Tongue (tissue), 1 donor: ENCODE measurements at regions not wholly inside any gene's neighbourhood (a gene's known extent, or its start where the extent isn't known, plus 50 kb on each side); places are given as distances from the start of the nearest gene placed in this dataset.
"Not testable (repeated sequence)": the region's sequence is repeated elsewhere in the genome, so short reads cannot be mapped to it uniquely, and the experiment has no call there.

Source experiments
- DNase-seq: peaks from one replicate; pipeline ENCODE4 v3.0.0-alpha.2; 2015

GRCh38 chr2:163081754-163082153 lies 243.2 kb upstream of the KCNH7 start:
- DNase-seq, result no peak

GRCh38 chr2:163077241-163077640 lies 238.7 kb upstream of the KCNH7 start:
- DNase-seq, result no peak

- no peak for DNase-seq
Measured at GRCh38 chr2:163066085-163066484, 227.5 kb upstream of the KCNH7 start.

GRCh38 chr2:163062524-163062923 lies 224.0 kb upstream of the KCNH7 start:
- DNase-seq, result no peak

GRCh38 chr2:163046615-163047014 lies 208.0 kb upstream of the KCNH7 start:
- DNase-seq, result no peak

GRCh38 chr2:163045830-163046229 lies 207.3 kb upstream of the KCNH7 start:
- no peak for DNase-seq

- no peak for DNase-seq
Measured at GRCh38 chr2:163044114-163044513, 205.5 kb upstream of the KCNH7 start.

GRCh38 chr2:163043201-163043600 lies 204.6 kb upstream of the KCNH7 start:
- DNase-seq, result no peak

- no peak for DNase-seq
Measured at GRCh38 chr2:163039266-163039665, 200.7 kb upstream of the KCNH7 start.

- no peak for DNase-seq
Measured at GRCh38 chr2:163028807-163029206, 190.2 kb upstream of the KCNH7 start.

GRCh38 chr2:163026136-163026775 lies 187.7 kb upstream of the KCNH7 start:
- DNase-seq, result not testable (repeated sequence)

- DNase-seq, result not testable (repeated sequence)
Measured at GRCh38 chr2:163016882-163017281, 178.3 kb upstream of the KCNH7 start.

- no peak for DNase-seq
Measured at GRCh38 chr2:163011000-163011399, 172.4 kb upstream of the KCNH7 start.

GRCh38 chr2:163008642-163009041 lies 170.1 kb upstream of the KCNH7 start:
- no peak for DNase-seq

GRCh38 chr2:162994718-162995117 lies 156.2 kb upstream of the KCNH7 start:
- no peak for DNase-seq

GRCh38 chr2:162992828-162993227 lies 154.3 kb upstream of the KCNH7 start:
- DNase-seq, result no peak

- DNase-seq, result no peak
Measured at GRCh38 chr2:162989507-162989906, 150.9 kb upstream of the KCNH7 start.

- no peak for DNase-seq
Measured at GRCh38 chr2:162974771-162975170, 136.2 kb upstream of the KCNH7 start.

- DNase-seq, result no peak
Measured at GRCh38 chr2:162972383-162972782, 133.8 kb upstream of the KCNH7 start.

GRCh38 chr2:162968306-162968705 lies 129.7 kb upstream of the KCNH7 start:
- no peak for DNase-seq

GRCh38 chr2:162967811-162968210 lies 129.2 kb upstream of the KCNH7 start:
- no peak for DNase-seq

GRCh38 chr2:162967147-162967546 lies 128.6 kb upstream of the KCNH7 start:
- no peak for DNase-seq

GRCh38 chr2:162965191-162965590 lies 126.6 kb upstream of the KCNH7 start:
- DNase-seq, result no peak

- no peak for DNase-seq
Measured at GRCh38 chr2:162964513-162964912, 125.9 kb upstream of the KCNH7 start.

GRCh38 chr2:162963156-162963555 lies 124.6 kb upstream of the KCNH7 start:
- DNase-seq, result no peak
